GM20431 (cell line): ENCODE measurements at regions not wholly inside any gene's neighbourhood (a gene's known extent, or its start where the extent isn't known, plus 50 kb on each side); places are given as distances from the start of the nearest gene placed in this dataset.
"Not testable (repeated sequence)": the region's sequence is repeated elsewhere in the genome, so short reads cannot be mapped to it uniquely, and the experiment has no call there.

Experiments used
- in situ Hi-C: fragments of 300-500 bp; cut with MseI, MboI; formaldehyde crosslinking; loops from one replicate; pipeline ENCODE4 v1.15.0; 2020; ENCODE audit warnings: low sequenced_read_pairs; ENCODE audit not compliant: unreplicated experiment

DNA sequence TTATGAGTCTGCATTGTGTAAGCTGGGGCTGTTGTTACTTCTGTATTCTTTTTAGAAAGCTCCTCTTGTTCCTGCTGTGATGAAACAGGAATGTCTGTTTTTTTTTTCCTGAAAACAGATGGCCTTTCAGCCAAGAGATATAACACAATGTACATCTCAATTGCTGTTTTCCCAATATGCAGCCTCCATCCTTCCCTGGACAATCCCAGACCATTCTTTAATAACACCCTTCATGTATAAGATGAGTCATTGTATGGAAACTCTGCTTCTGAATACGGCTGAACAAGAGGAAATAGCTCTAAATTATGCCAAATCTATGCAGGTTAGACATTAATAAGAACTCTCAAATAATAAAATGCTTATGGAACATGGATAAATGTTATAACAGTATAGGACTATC is 60.2 kb upstream of the LRRC4C start:
- in situ Hi-C loops, result no loop called here

- in situ Hi-C loops, result no loop called here
Observed at GRCh38 chr11:41522391-41522790, 62.9 kb upstream of the LRRC4C start.

- in situ Hi-C loops, result no loop called here
Observed at GRCh38 chr11:41522899-41523672, 63.6 kb upstream of the LRRC4C start.

GRCh38 chr11:41527530-41527929 is 68.1 kb upstream of the LRRC4C start:
- in situ Hi-C loops, result no loop called here

GRCh38 chr11:41532413-41532812 is 73.0 kb upstream of the LRRC4C start:
- in situ Hi-C loops, result no loop called here

GRCh38 chr11:41533761-41534160 is 74.3 kb upstream of the LRRC4C start:
- in situ Hi-C loops, result no loop called here

DNA sequence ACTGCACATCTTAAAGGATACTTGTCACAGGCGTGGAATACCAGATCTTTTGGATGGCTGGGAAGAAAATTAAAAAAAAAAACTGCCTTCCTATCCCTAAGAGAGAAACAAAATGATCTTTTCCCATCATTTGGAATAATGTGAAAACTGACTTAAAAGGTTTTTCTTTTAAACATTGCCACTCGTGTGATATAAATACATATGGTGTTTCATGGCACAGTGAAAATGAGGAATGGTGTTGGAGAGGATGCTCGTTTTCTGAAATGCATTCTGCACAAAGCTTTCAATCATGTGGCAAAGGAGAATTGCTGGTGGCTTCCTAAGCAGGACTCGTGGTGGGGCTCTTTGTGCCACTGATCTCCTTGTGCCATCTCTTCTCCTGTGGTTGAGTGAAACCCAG is 74.9 kb upstream of the LRRC4C start:
- in situ Hi-C loops, result no loop called here

- in situ Hi-C loops, result no loop called here
Observed at GRCh38 chr11:41534861-41535260, 75.4 kb upstream of the LRRC4C start.

DNA sequence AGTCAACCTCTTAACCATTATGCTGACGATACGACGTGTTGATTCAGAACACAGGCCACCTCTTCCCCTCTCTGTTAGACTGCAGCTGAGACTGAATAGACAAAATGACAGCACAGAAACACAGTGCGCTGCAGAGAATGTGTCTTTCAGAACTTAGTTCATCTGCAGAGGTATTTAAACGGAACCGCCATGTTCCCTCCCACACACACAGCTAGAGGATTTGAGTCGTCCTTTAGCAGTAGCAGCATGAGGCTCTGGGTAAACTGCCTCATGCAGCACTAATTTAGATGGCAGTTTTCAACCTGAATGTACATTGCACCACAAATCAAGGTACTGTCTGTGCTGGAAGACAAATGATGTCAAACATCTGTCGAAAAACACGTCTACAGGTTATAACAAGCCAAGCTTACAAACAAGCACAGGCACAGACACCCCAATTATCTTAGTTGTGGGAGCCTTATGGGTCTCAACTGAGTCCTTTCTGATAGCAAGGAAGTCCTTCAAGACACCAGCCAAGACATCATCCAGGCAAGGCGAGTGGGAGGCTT is 76.6 kb upstream of the LRRC4C start:
- in situ Hi-C loops, result no loop called here

GRCh38 chr11:41544902-41545301 is 85.5 kb upstream of the LRRC4C start:
- in situ Hi-C loops, result not testable (repeated sequence)

- in situ Hi-C loops, result no loop called here
Observed at GRCh38 chr11:41578421-41579051, 119.1 kb upstream of the LRRC4C start.

DNA sequence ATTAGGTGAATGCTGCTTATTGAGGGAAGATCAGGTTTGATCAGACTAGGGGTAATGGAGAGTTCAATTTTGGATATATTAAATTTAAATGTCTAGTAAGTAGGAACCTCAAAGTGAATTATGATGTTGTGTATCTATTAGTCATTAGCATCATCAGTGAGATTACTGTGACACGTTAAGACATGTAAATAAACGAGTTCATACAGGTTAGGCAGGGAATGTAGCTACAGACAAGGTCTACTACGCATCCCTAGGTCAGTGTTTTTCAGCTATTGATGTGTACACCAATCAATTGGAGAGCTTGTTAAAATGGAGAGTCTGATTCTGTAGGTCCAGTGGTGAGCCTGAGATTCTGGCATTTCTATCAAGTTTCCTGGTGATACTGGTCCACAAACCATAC is 120.1 kb upstream of the LRRC4C start:
- in situ Hi-C loops, result no loop called here

- in situ Hi-C loops, result no loop called here
Observed at GRCh38 chr11:41609511-41609910, 150.1 kb upstream of the LRRC4C start.

DNA sequence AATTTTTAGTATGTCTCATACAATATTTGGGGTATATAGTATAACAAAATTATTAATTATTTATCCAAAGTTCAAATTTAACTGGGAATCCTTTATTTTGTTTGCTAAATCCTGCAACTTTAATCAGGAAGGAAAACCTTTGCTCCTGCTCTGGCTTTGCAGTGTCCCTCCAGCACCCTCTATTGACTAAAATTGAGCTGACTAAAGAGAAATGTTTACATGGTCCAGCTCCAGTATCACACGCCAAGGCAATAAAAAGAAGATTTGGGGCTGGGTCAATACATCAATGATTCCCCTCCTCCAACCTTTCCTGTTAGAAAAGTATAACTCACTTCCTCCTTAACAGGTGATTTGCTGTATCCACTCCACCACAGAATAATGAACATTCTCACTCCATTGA is 153.0 kb upstream of the LRRC4C start:
- in situ Hi-C loops, result no loop called here

- in situ Hi-C loops, result no loop called here
Observed at GRCh38 chr11:41613326-41613725, 153.9 kb upstream of the LRRC4C start.

- in situ Hi-C loops, result no loop called here
Observed at GRCh38 chr11:41622707-41623359, 163.4 kb upstream of the LRRC4C start.

DNA sequence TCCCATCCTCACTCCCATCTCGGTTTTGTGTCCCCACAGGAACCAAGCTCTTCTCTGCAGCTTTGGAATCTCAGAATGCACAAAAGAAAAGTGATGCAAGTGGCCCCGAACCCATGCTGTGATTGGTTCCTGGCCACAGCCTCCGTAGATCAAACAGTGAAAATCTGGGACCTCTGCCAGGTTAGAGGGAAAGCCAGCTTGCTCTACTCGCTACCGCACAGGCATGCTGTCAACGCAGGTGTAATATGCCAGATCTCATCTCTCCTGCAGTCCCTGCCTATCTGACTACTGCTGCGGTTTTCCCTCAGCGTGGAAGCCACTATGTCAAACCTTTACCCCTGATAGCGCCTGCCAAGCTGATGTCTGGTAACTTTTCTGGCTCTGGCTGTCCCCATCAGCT is 200.5 kb upstream of the LRRC4C start:
- in situ Hi-C loops, result no loop called here

GRCh38 chr11:41660585-41660984 is 201.1 kb upstream of the LRRC4C start:
- in situ Hi-C loops, result no loop called here

GRCh38 chr11:41665441-41666360 is 206.2 kb upstream of the LRRC4C start:
- in situ Hi-C loops, result no loop called here
